Astrocyte of the spinal cord (primary cell): ENCODE measurements at regions not wholly inside any gene's neighbourhood (a gene's known extent, or its start where the extent isn't known, plus 50 kb on each side); places are given as distances from the start of the nearest gene placed in this dataset.

Source experiments
- DNase-seq: peaks from one replicate; pipeline ENCODE4 v3.0.0; 2011; ENCODE audit warnings: low read depth, low spot score
- H3K4me3 ChIP-seq: 2 replicates; pipeline ENCODE4 v1.5.1; 2011; ENCODE audit warnings: low read depth, mild to moderate bottlenecking, low read length, moderate library complexity
- CTCF ChIP-seq: IDR thresholded peaks from 2 replicates; pipeline ENCODE4 v1.5.1; 2012; ENCODE audit warnings: low read depth, mild to moderate bottlenecking, low read length, inconsistent platforms
- in situ Hi-C: cut with HindIII; loops from 2 replicates; pipeline ENCODE4 v1.10.0; 2017; ENCODE audit warnings: low sequenced_read_pairs

- no peak for TF ChIP-seq CTCF
- no peak for DNase-seq
- in situ Hi-C loops = no loop called here
These were observed 449.9 kb upstream of the NPVF start for GRCh38 chr7:25678215-25678614.

DNA sequence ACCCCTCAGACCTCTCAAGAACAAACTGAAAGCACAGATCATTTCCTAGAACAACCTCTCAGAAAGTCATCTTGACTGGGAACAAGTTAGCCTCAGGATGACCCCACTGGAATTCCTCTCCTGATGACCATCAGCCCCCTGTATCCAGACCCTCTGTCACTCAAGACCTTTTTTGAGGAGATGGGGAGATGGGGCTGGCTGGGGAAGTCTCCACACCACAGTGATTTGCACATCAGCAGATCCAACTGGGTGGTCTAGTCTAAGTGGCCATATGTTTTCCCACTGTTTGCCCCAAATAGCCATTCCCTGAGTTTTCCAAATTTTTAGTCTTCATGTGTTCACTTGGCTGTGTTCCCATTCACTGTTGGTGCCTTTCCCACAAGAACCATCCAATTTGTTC lies 452.4 kb upstream of the NPVF start:
- TF ChIP-seq CTCF = no peak
- in situ Hi-C loops = no loop called here
- DNase-seq = no peak
- H3K4me3 ChIP-seq = no peak overlapping the region

More at GRCh38 chr7:25678215-25678614, 449.9 kb upstream of the NPVF start:
- H3K4me3 ChIP-seq = no peak overlapping the region

DNA sequence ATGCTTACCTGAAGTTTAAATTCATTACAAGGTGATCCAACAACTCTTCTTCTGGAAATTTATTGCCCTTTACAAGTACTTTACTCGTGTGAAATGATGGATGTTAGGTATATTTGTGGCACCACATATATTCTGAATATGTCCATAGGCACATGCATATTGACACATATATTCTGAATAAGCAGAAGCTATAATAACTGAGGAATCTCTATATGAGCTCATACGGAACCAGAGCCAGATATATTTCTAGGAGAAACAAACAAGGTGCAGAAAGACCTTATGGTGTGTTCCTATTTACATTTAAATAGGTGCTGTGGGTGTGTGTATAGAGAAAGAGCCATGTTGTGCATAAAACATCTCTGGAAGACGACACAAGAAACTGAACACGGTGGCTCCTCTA lies 456.1 kb upstream of the NPVF start:
- in situ Hi-C loops = no loop called here
- H3K4me3 ChIP-seq = no peak overlapping the region
- no peak for TF ChIP-seq CTCF
- no peak for DNase-seq

DNA sequence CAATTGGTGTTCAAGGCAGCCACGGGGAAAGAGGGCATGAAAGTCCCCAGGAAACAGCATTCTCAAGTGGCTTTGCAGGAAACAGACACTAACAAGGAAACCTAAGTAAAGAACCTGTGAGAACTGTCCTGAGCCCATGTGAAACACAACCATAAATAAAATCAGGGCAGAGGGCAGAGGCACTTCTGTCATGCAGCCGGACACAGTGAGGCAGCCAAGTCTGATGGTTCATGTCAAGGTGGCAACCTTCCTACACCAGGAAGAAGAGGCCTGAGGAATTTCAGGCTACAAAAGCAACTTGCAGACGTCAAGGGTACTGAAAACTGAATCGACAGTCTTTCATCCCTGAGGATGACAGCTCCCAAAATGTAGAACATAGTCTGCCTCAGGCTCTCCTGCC lies 458.2 kb upstream of the NPVF start:
- no peak overlapping the region for H3K4me3 ChIP-seq
- no peak for TF ChIP-seq CTCF
- in situ Hi-C loops = no loop called here
- no peak for DNase-seq

DNA sequence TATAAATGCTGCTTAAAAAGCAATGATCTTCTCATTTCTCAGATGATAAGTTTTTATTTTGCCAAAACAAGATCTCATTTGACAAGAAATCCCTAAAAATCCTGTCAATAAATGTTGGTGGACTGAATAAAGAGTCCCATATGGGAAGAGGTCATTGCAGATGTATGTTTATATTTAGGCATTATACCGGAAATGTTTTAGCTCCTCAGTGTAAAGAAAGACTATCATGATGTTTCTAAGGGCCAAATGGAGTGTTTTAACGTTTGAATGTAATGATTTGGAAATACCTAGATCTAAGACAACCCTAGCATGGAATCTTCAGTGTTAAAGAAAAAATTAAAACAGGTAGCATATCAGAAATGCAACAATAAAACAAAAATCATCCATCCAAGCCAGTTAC lies 457.8 kb upstream of the NFE2L3 start:
- DNase-seq = no peak
- no peak overlapping the region for H3K4me3 ChIP-seq
- TF ChIP-seq CTCF = no peak
- in situ Hi-C loops = no loop called here

DNA sequence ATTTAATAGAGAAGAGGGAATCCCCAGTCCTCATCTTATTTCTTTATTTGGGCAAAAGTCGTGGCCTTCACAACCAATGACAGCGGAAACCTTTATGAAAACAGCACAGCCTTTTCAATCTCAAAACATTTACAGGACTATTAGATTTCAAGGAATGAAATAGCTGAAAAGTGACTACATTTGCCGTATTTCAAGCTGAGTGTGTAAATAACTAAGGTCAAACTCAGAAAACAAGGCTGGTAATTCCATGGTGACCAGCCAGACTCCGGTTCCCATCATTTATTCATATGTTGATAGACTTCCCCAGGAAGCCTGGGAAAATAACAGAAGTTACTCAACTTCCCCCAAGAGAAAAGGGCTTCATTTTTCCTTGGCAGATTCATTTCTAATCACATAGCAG lies 457.3 kb upstream of the NFE2L3 start:
- DNase-seq = peak; percentile 1
- H3K4me3 ChIP-seq = no peak overlapping the region
- TF ChIP-seq CTCF = no peak
- in situ Hi-C loops = no loop called here

DNA sequence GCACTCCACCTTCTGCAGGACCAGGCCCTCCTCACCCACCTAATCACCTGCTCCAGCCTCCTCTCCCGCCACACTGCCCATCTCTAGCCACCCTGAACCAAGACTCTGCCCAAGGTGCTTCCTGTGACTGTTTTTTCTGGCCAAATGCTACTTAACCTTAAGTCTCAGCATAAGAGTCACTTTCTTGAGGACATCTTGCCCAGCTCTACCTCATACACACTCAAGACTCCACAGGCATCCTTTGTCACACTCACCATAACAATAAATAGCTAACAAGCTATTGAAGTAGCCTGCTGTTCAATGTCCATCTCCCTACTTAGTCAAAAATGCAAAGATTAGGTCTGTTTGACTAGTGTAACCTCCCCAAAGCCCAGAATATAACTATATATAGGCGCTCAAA lies 455.4 kb upstream of the NFE2L3 start:
- TF ChIP-seq CTCF = no peak
- no peak for DNase-seq

More for the DNA sequence above, 455.4 kb upstream of the NFE2L3 start:
- no peak overlapping the region for H3K4me3 ChIP-seq
- in situ Hi-C loops = no loop called here
